Heart right ventricle (tissue), 16 donors: ENCODE measurements at regions not wholly inside any gene's neighbourhood (a gene's known extent, or its start where the extent isn't known, plus 50 kb on each side); places are given as distances from the start of the nearest gene placed in this dataset.

Source experiments
- ATAC-seq, 8 donors: fragments of 200-7000 bp; cut with Tn5 transposase; one replicate each; pipeline ENCODE4 v1.9.1; 2020; ENCODE audit warnings: mild to moderate bottlenecking in 8 of 8, moderate library complexity in 8 of 8, moderate number of reproducible peaks in 1 of 8
- DNase-seq, 2 donors: peaks; one replicate each; pipeline ENCODE4 v3.0.0-alpha.2; 2020
- H3K27ac ChIP-seq, 10 donors: fragments of 200-600 bp; sonication (generic) in 2 of 10; one replicate each; pipeline versions ENCODE4 v1.5.0 to v1.8.0; 2020 to 2022; ENCODE audit warnings: mild to moderate bottlenecking in 3 of 10
- H3K27me3 ChIP-seq, 7 donors: fragments of 200-600 bp; one replicate each; pipeline ENCODE4 v1.8.0; 2021 to 2022; ENCODE audit warnings: mild to moderate bottlenecking in 2 of 7
- H3K36me3 ChIP-seq, 9 donors: fragments of 200-600 bp; sonication (generic) in 1 of 9; one replicate each; pipeline versions ENCODE4 v1.5.0 to v1.8.0; 2020 to 2022; ENCODE audit warnings: mild to moderate bottlenecking in 2 of 9
- H3K4me1 ChIP-seq, 9 donors: fragments of 200-600 bp; sonication (generic) in 1 of 9; one replicate each; pipeline versions ENCODE4 v1.5.0 to v1.8.0; 2020 to 2022; ENCODE audit warnings: mild to moderate bottlenecking in 4 of 9
- H3K4me3 ChIP-seq, 10 donors: fragments of 200-600 bp; sonication (generic) in 2 of 10; one replicate each; pipeline versions ENCODE4 v1.5.0 to v1.8.0; 2020 to 2022; ENCODE audit warnings: mild to moderate bottlenecking in 7 of 10, moderate library complexity in 2 of 10
- H3K9me3 ChIP-seq, 11 donors: fragments of 200-600 bp in 10 of 11; sonication (generic) in 2 of 11; one replicate each; pipeline versions ENCODE4 v1.5.0 to v1.8.0; 2013 to 2022; ENCODE audit warnings: mild to moderate bottlenecking in 2 of 11, control low read depth in 1 of 11, moderate library complexity in 1 of 11
- CTCF ChIP-seq, 9 donors: fragments of 200-600 bp; sonication (generic) in 2 of 9; IDR thresholded peaks; one replicate each; pipeline versions ENCODE4 v1.5.0 to v1.8.0; 2021 to 2022; ENCODE audit warnings: antibody characterized with exemption in 9 of 9, mild to moderate bottlenecking in 5 of 9, moderate library complexity in 1 of 9
- WGBS, 2 donors: extraction: QIAGEN DNeasy Blood & Tissue Kit; methylation state at CpG; one replicate each; pipeline ENCODE4 v1.1.7; 2013; ENCODE audit warnings: inconsistent platforms in 1 of 2; 5-methylcytosine and 5-hydroxymethylcytosine counted together
- intact Hi-C, 10 donors: fragments of 100-400 bp; cut with DNase I; formaldehyde crosslinking; loops; one replicate each; pipeline versions ENCODE4 v1.11.1 to v1.14.2; 2022
- donor health status: Arrhythmogenic right ventricular cardiomyopathy.
- donor health status: ischemic (EF 13 %, LVEDD 7.1; RV severe dilation, severe dysfunction).
- donor health status: healthy with polysubstance abuse.
- donor health status: DM: no; HTN: yes; CAD: no.
- donor health status: DM: no; HTN: no; CAD: no.
- donor health status: ischemic (EF 25% LVEDD 6.9; RV normal size, moderate dysfunction).
- donor health status: ischemic (EF 25% LVEDD 5.7; RV mildly dilated, moderate dysfunction).
- donor health status: healthy.
- donor health status: DM: yes; HTN: yes; CAD: no.
- donor health status: Ischemic cardiomyopathy.
- donor health status: ischemic (EF 35%, LVEDD 5.7; RV mildly dilated, moderate dysfunction).
- donor health status: nonischemic (EF 11% LVEDD 7.7; RV severe dilation, severe dysfunction).
- donor health status: DM: yes; HTN: yes; CAD: no.
- donor health status: PGD.
- donor health status: ischemic (EF 29% LVEDD 5.4; RV normal size, mild dysfunction).
- donor health status: nonischemic (EF 23%, LVEDD 6.1; RV moderate dilation, normal function).

DNA sequence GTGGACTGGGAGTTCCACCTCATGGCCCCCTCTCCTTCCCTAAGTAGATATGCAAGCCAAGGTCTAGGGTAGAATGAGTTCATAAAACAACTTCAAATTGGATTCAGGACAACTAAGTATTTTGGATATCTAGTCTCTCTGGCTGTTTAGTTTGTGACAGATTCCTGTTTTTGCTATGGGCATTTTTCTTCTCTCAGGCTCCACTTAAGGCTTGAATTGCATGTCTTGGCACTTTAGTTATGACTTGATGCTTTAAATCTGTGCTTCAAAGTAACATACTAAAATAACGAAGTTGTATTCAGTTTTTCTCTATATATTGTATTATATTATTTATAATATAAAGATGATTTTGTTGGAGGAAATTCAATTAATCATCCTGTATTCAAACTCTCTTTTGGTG is 873.4 kb upstream of the MBL2 start:
- H3K4me3 ChIP-seq: no peak overlapping the region
- 83 to 92% methylated on average over 1 of the region's 1 CpG for WGBS, 2 donors
- H3K27ac ChIP-seq: no peak overlapping the region
- no peak for TF ChIP-seq CTCF (IDR thresholded peaks at IDR 0.05)
- ATAC-seq (no peak), DNase-seq (no peak)
- peaks cover 0 to 11% (median 0%) of the 10 kb centered on the region in 11 donors for H3K9me3 ChIP-seq
- no peaks in the 10 kb centered on the region for H3K36me3 ChIP-seq
- no peaks in the 10 kb centered on the region for H3K4me1 ChIP-seq
- H3K27me3 ChIP-seq: no peaks in the 10 kb centered on the region
- intact Hi-C loops: no loop called here

GRCh38 chr10:53638006-53638405 is 865.4 kb upstream of the MBL2 start:
- TF ChIP-seq CTCF (IDR thresholded peaks at IDR 0.05): no peak
- DNase-seq: no peak
- peaks cover 0 to 2% (median 0%) of the 10 kb centered on the region in 11 donors for H3K9me3 ChIP-seq
- no peak for ATAC-seq
- 39 to 51% methylated on average over 4 of the region's 4 CpGs for WGBS, 2 donors
- H3K27ac ChIP-seq: no peak overlapping the region
- H3K36me3 ChIP-seq: no peaks in the 10 kb centered on the region
- no peaks in the 10 kb centered on the region for H3K27me3 ChIP-seq
- H3K4me3 ChIP-seq: no peak overlapping the region
- H3K4me1 ChIP-seq: no peaks in the 10 kb centered on the region
- intact Hi-C loops: no loop called here

- WGBS, 2 donors: 76 to 86% methylated on average over 4 of the region's 4 CpGs
- no peak for ATAC-seq
- no peaks in the 10 kb centered on the region for H3K4me1 ChIP-seq
- H3K27me3 ChIP-seq: no peaks in the 10 kb centered on the region
- H3K9me3 ChIP-seq: no peaks in the 10 kb centered on the region
- DNase-seq: no peak
- no peak for TF ChIP-seq CTCF (IDR thresholded peaks at IDR 0.05)
- H3K27ac ChIP-seq: no peak overlapping the region
- H3K36me3 ChIP-seq: no peaks in the 10 kb centered on the region
- intact Hi-C loops: no loop called here
- H3K4me3 ChIP-seq: no peak overlapping the region
These were observed 852.1 kb upstream of the MBL2 start for GRCh38 chr10:53624722-53625121.

GRCh38 chr10:53622201-53622600 is 849.6 kb upstream of the MBL2 start:
- Histone ChIP-seq H3K9me3 (no peaks in the 10 kb centered on the region), H3K27ac (no peak overlapping the region), H3K4me3 (no peak overlapping the region), H3K27me3 (no peaks in the 10 kb centered on the region), H3K36me3 (no peaks in the 10 kb centered on the region), H3K4me1 (no peaks in the 10 kb centered on the region)
- intact Hi-C loops: no loop called here
- 83 to 86% methylated on average over 2 of the region's 2 CpGs for WGBS, 2 donors
- DNase-seq (no peak), ATAC-seq (no peak)
- no peak for TF ChIP-seq CTCF (IDR thresholded peaks at IDR 0.05)

DNA sequence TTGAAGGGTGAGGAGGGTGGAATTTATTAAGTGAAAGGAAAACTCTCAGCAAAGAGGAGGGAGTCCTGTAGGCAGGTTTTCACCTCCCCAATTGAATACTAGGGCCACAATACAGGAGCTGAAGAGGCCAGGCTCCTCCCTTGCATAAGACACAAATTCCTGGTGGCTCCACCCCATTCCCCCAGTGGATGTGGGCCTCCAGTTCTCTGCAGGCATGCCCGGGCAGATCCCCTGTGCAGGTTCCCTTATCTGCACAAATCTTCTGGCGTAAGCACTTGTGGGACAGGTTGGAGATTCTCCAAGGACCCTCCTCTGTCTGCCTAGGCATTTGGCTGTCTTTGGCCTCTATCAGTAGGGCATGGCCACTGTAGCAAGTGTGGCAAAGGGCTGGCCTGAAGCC is 847.1 kb upstream of the MBL2 start:
- WGBS, 2 donors: 79 to 81% methylated on average over 2 of the region's 2 CpGs
- TF ChIP-seq CTCF (IDR thresholded peaks at IDR 0.05): no peak
- ATAC-seq: no peak
- H3K4me3 ChIP-seq: no peak overlapping the region
- DNase-seq: no peak
- intact Hi-C loops: no loop called here
- no peaks in the 10 kb centered on the region for H3K36me3 ChIP-seq
- H3K27ac ChIP-seq: no peak overlapping the region
- H3K27me3 ChIP-seq: no peaks in the 10 kb centered on the region
- H3K4me1 ChIP-seq: no peaks in the 10 kb centered on the region
- H3K9me3 ChIP-seq: no peaks in the 10 kb centered on the region
